SK-MEL-5 (cell line): ENCODE measurements at regions not wholly inside any gene's neighbourhood (a gene's known extent, or its start where the extent isn't known, plus 50 kb on each side); places are given as distances from the start of the nearest gene placed in this dataset.

Source experiments
- DNase-seq: peaks from one replicate; pipeline ENCODE4 v3.0.0-alpha.2; 2016; ENCODE audit warnings: low read depth, low spot score
- in situ Hi-C: cut with HindIII; loops from 2 replicates; pipeline ENCODE4 v1.10.0; 2016; ENCODE audit warnings: low sequenced_read_pairs, high pct_unique_total_duplicates, low pct_unique_long_range_greater_than_20kb

DNA sequence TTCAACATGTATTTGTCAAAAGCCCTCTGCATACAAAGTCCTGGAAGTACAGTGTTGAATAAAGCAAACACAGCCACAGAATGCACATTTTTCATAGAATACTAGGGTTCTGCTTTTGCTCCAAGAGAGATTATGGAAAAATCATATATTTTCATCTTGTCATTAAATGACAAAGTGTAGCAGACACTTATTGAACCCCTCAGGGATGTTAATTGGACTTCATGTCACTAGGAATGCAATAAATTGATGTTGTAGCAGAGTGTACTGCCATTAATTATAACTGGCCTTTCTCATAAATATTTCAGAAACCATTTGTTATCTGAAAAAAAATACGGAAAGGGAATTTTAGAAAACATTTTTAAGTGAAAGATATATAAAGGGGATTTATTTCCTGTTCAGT is 64.5 kb upstream of the TAC1 start:
- DNase-seq = no peak
- in situ Hi-C loops = no loop called here

GRCh38 chr7:97671571-97671970 is 60.3 kb upstream of the TAC1 start:
- DNase-seq = no peak

GRCh38 chr7:97680622-97681021 is 51.3 kb upstream of the TAC1 start:
- in situ Hi-C loops = no loop called here
- DNase-seq = no peak

More at GRCh38 chr7:97671571-97671970, 60.3 kb upstream of the TAC1 start:
- in situ Hi-C loops = no loop called here
